SK-N-SH (cell line): ENCODE measurements at regions not wholly inside any gene's neighbourhood (a gene's known extent, or its start where the extent isn't known, plus 50 kb on each side); places are given as distances from the start of the nearest gene placed in this dataset.

Experiments
- CTCF ChIP-seq: fragments of 200-600 bp; sonication (generic); IDR thresholded peaks from 2 replicates; pipeline ENCODE4 v1.6.1; 2017; ENCODE audit warnings: antibody characterized with exemption, mild to moderate bottlenecking, moderate library complexity
- ELF1 ChIP-seq: IDR thresholded peaks from 2 replicates; pipeline ENCODE4 v1.4.0; 2012
- SMC3 ChIP-seq: IDR thresholded peaks from 2 replicates; pipeline ENCODE4 v1.6.1; 2012; ENCODE audit warnings: low read depth, low read length, improper control_type of control experiment
- TAF1 ChIP-seq: IDR thresholded peaks from 2 replicates; pipeline ENCODE4 v1.6.1; 2012; ENCODE audit warnings: low read depth, mild to moderate bottlenecking, low read length, moderate library complexity, borderline replicate concordance
- YY1 ChIP-seq: IDR thresholded peaks from 2 replicates; pipeline ENCODE4 v1.4.0; 2012; ENCODE audit warnings: low read depth, mild to moderate bottlenecking
- ZBTB33 ChIP-seq: IDR thresholded peaks from 2 replicates; pipeline ENCODE4 v1.4.0; 2012; ENCODE audit warnings: low read depth, borderline replicate concordance

- no peak for TF ChIP-seq CTCF
- TF ChIP-seq TAF1, result no peak
- no peak for TF ChIP-seq ELF1
- TF ChIP-seq SMC3, result no peak
- TF ChIP-seq YY1, result no peak
- no peak for TF ChIP-seq ZBTB33
Measured at GRCh38 chr7:47073284-47073683, 508.6 kb downstream of the TNS3 start.
